ENCODE measurements at regions not wholly inside any gene's neighbourhood (a gene's known extent, or its start where the extent isn't known, plus 50 kb on each side); places are given as distances from the start of the nearest gene placed in this dataset.

GRCh38 chr2:7706791-7707190 is 789.6 kb downstream of the RNF144A start:
- TF ChIP-seq ZNF274 (IDR thresholded peaks at IDR 0.05; ENCODE audit: low read depth, low read length) = no peak
- TF ChIP-seq YY1 (IDR thresholded peaks at IDR 0.05; ENCODE audit: insufficient read depth, insufficient read length) = no peak

All from NT2/D1 (cell line).